CD14-positive monocyte (primary cell): ENCODE measurements at regions not wholly inside any gene's neighbourhood (a gene's known extent, or its start where the extent isn't known, plus 50 kb on each side); places are given as distances from the start of the nearest gene placed in this dataset.

Experiments
- DNase-seq, 3 donors: peaks; one replicate each; pipeline ENCODE4 v3.0.0-alpha.2; 2011 to 2022
- H2AFZ ChIP-seq: 2 replicates; pipeline ENCODE4 v1.6.0; 2012; ENCODE audit warnings: mild to moderate bottlenecking, low read depth, low read length, inconsistent platforms; ENCODE audit not compliant: insufficient read depth, poor library complexity, severe bottlenecking
- H3K27ac ChIP-seq, 2 donors: 1 replicate in 1 of 2; 2 replicates in 1 of 2; pipeline ENCODE4 v1.5.1; 2012 to 2013; ENCODE audit warnings: low read length in 2 of 2, control low read depth in 1 of 2, inconsistent platforms in 1 of 2, low read depth in 1 of 2, mild to moderate bottlenecking in 1 of 2
- H3K27me3 ChIP-seq, 2 donors: one replicate each; pipeline versions ENCODE4 v1.6.0 to v1.6.1; 2011 to 2013; ENCODE audit warnings: low read length in 2 of 2; ENCODE audit not compliant: control insufficient read depth in 2 of 2, insufficient read depth in 2 of 2
- H3K36me3 ChIP-seq, 2 donors: replicated peaks in 1 of 2; 1 replicate in 1 of 2; 2 replicates in 1 of 2; pipeline versions ENCODE4 v1.5.1 to v1.6.1; 2012 to 2013; ENCODE audit warnings: low read length in 2 of 2, control low read depth in 1 of 2, inconsistent platforms in 1 of 2, mild to moderate bottlenecking in 1 of 2; ENCODE audit not compliant: insufficient read depth in 2 of 2, control insufficient read depth in 1 of 2
- H3K4me1 ChIP-seq, 2 donors: 1 replicate in 1 of 2; 2 replicates in 1 of 2; pipeline versions ENCODE4 v1.5.1 to v1.6.1; 2012 to 2013; ENCODE audit warnings: low read length in 2 of 2, control low read depth in 1 of 2, inconsistent platforms in 1 of 2, mild to moderate bottlenecking in 1 of 2, moderate library complexity in 1 of 2; ENCODE audit not compliant: insufficient read depth in 2 of 2, control insufficient read depth in 1 of 2
- H3K4me2 ChIP-seq: replicated peaks from 2 replicates; pipeline ENCODE3; 2012; ENCODE audit warnings: low read length, moderate library complexity, mild to moderate bottlenecking; ENCODE audit not compliant: poor library complexity, severe bottlenecking; ENCODE audit errors: extremely low read depth
- H3K4me3 ChIP-seq, 3 experiments: fragments of 200-600 bp in 1 of 3; sonication (generic) in 1 of 3; replicated peaks in 1 of 3; 1 replicate in 2 of 3; 2 replicates in 1 of 3; pipeline ENCODE4 v1.5.1; 2011 to 2013; ENCODE audit warnings: low read length in 3 of 3, mild to moderate bottlenecking in 3 of 3, control low read depth in 2 of 3, low read depth in 2 of 3, inconsistent platforms in 1 of 3, moderate library complexity in 1 of 3
- H3K79me2 ChIP-seq: 2 replicates; pipeline ENCODE4 v1.6.0; 2012; ENCODE audit warnings: mild to moderate bottlenecking, control low read depth, inconsistent platforms, low read length, moderate library complexity; ENCODE audit not compliant: insufficient read depth
- H3K9ac ChIP-seq: 2 replicates; pipeline ENCODE4 v1.6.0; 2017; ENCODE audit warnings: low read length, mild to moderate bottlenecking; ENCODE audit not compliant: insufficient read depth, poor library complexity, severe bottlenecking
- H3K9me3 ChIP-seq, 2 donors: replicated peaks in 1 of 2; 1 replicate in 1 of 2; 2 replicates in 1 of 2; pipeline versions ENCODE4 v1.5.1 to v1.6.1; 2012 to 2013; ENCODE audit warnings: low read length in 2 of 2, control low read depth in 1 of 2; ENCODE audit not compliant: control insufficient read depth in 1 of 2, insufficient read depth in 1 of 2
- H4K20me1 ChIP-seq: 2 replicates; pipeline ENCODE4 v1.6.0; 2012; ENCODE audit warnings: mild to moderate bottlenecking, low read length, control low read depth, moderate library complexity; ENCODE audit not compliant: insufficient read depth
- H3K27ac Mint-ChIP-seq, 7 donors: one replicate each; pipeline ENCODE4 v1.8.0; 2020; ENCODE audit warnings: mild to moderate bottlenecking in 7 of 7, mixed read lengths in 7 of 7, moderate library complexity in 6 of 7, inconsistent platforms in 2 of 7
- H3K27me3 Mint-ChIP-seq, 3 donors: one replicate each; pipeline ENCODE4 v1.8.0; 2021 to 2022; ENCODE audit warnings: low read depth in 3 of 3, mild to moderate bottlenecking in 3 of 3, mixed read lengths in 3 of 3, moderate library complexity in 3 of 3, inconsistent platforms in 1 of 3
- H3K36me3 Mint-ChIP-seq, 2 donors: one replicate each; pipeline ENCODE4 v1.8.0; 2020; ENCODE audit warnings: mixed read lengths in 2 of 2, inconsistent platforms in 1 of 2, mild to moderate bottlenecking in 1 of 2
- H3K4me1 Mint-ChIP-seq: one replicate; pipeline ENCODE4 v1.8.0; 2020; ENCODE audit warnings: mild to moderate bottlenecking, mixed read lengths
- H3K4me3 Mint-ChIP-seq, 2 donors: one replicate each; pipeline ENCODE4 v1.8.0; 2020; ENCODE audit warnings: mild to moderate bottlenecking in 2 of 2, mixed read lengths in 2 of 2, moderate library complexity in 1 of 2
- H3K9me3 Mint-ChIP-seq, 7 donors: one replicate each; pipeline ENCODE4 v1.8.0; 2020 to 2022; ENCODE audit warnings: mixed read lengths in 7 of 7, mild to moderate bottlenecking in 6 of 7, moderate library complexity in 6 of 7, inconsistent platforms in 2 of 7
- CTCF ChIP-seq: fragments of 200-600 bp; IDR thresholded peaks from one replicate; pipeline ENCODE4 v1.8.0; 2022; ENCODE audit warnings: antibody characterized with exemption, mild to moderate bottlenecking
- WGBS: methylation state at CpG from one replicate; pipeline ENCODE4 v1.1.5; 2013; ENCODE audit warnings: missing lambda C conversion rate; ENCODE audit not compliant: insufficient coverage; 5-methylcytosine and 5-hydroxymethylcytosine counted together
- intact Hi-C, 2 donors: fragments of 100-400 bp; cut with micrococcal nuclease; formaldehyde crosslinking; loops; one replicate each; pipeline versions ENCODE4 v1.15.0 to v1.15.1; 2023

GRCh38 chr15:95121191-95121590 lies 889.8 kb downstream of the MCTP2 start:
- no peak for TF ChIP-seq CTCF
- no peak overlapping the region for H3K4me3 ChIP-seq

GRCh38 chr15:95125803-95126202 lies 894.4 kb downstream of the MCTP2 start:
- no peak for TF ChIP-seq CTCF
- Mint-ChIP-seq H3K27me3 (no peaks in the 10 kb centered on the region), H3K27ac (no peak overlapping the region), H3K4me1 (no peaks in the 10 kb centered on the region), H3K4me3 (no peak overlapping the region), H3K36me3 (no peaks in the 10 kb centered on the region), H3K9me3 (peaks cover 0 to 2% (median 0%) of the 10 kb centered on the region in 7 donors)
- H3K4me2 ChIP-seq: no peak overlapping the region
- H3K9ac ChIP-seq: no peak overlapping the region
- intact Hi-C loops: no loop called here
- DNase-seq: no peak
- no peaks in the 10 kb centered on the region for H3K9me3 ChIP-seq
- H3K79me2 ChIP-seq: no peaks in the 10 kb centered on the region
- no peak overlapping the region for H2AFZ ChIP-seq
- H3K36me3 ChIP-seq: no peaks in the 10 kb centered on the region
- no peaks in the 10 kb centered on the region for H4K20me1 ChIP-seq
- no peaks in the 10 kb centered on the region for H3K27me3 ChIP-seq
- no peak overlapping the region for H3K4me3 ChIP-seq
- H3K4me1 ChIP-seq: no peaks in the 10 kb centered on the region
- H3K27ac ChIP-seq: no peak overlapping the region
- no CpG with 5 or more reads among the region's 2 CpGs for WGBS

More at GRCh38 chr15:95121191-95121590, 889.8 kb downstream of the MCTP2 start:
- no peaks in the 10 kb centered on the region for H3K36me3 Mint-ChIP-seq
- H3K36me3 ChIP-seq: no peaks in the 10 kb centered on the region
- no peaks in the 10 kb centered on the region for H3K27me3 ChIP-seq
- intact Hi-C loops: no loop called here
- H3K27ac ChIP-seq: no peak overlapping the region
- H3K9me3 Mint-ChIP-seq: peaks cover 0 to 2% (median 0%) of the 10 kb centered on the region in 7 donors
- peaks cover 0 to 2% (median 0%) of the 10 kb centered on the region in 3 donors for H3K27me3 Mint-ChIP-seq
- no peaks in the 10 kb centered on the region for H4K20me1 ChIP-seq
- DNase-seq: no peak
- H3K9me3 ChIP-seq: no peaks in the 10 kb centered on the region
- H3K79me2 ChIP-seq: no peaks in the 10 kb centered on the region
- H3K4me1 ChIP-seq: no peaks in the 10 kb centered on the region
- no peaks in the 10 kb centered on the region for H3K4me1 Mint-ChIP-seq
- H2AFZ ChIP-seq: no peak overlapping the region
- no peak overlapping the region for H3K9ac ChIP-seq
- 100% methylated on average over 1 of the region's 1 CpG for WGBS
- no peak overlapping the region for H3K27ac Mint-ChIP-seq
- H3K4me2 ChIP-seq: no peak overlapping the region
- no peak overlapping the region for H3K4me3 Mint-ChIP-seq
